Naive thymus-derived CD8-positive, alpha-beta T cell (primary cell): ENCODE measurements at regions not wholly inside any gene's neighbourhood (a gene's known extent, or its start where the extent isn't known, plus 50 kb on each side); places are given as distances from the start of the nearest gene placed in this dataset.

Experiments used
- ATAC-seq, 2 donors: fragments of 150-1000 bp; cut with Tn5 transposase in 1 of 2; sonication (Bioruptor Pico), chemical (Tn5 transposase) in 1 of 2; 1 replicate in 1 of 2; 2 replicates in 1 of 2; pipeline ENCODE4 v1.10.0; 2021; ENCODE audit warnings: mild to moderate bottlenecking in 2 of 2, moderate library complexity in 2 of 2
- POLR2A ChIA-PET: fragments of 350-600 bp; sonication (Branson Sonifier 250); formaldehyde crosslinking; loops from one replicate; lab custom pipeline; 2021; ENCODE audit warnings: antibody characterized with exemption; lab: Charles Lee
- DNase-seq, 10 donors: peaks; one replicate each; pipeline versions ENCODE4 v3.0.0 to v3.0.0-alpha.2; 2020 to 2022
- H3K27ac Mint-ChIP-seq, 10 donors: one replicate each; pipeline ENCODE4 v1.8.0; 2020 to 2022; ENCODE audit warnings: mild to moderate bottlenecking in 10 of 10, mixed read lengths in 10 of 10, moderate library complexity in 4 of 10, inconsistent platforms in 1 of 10
- H3K27me3 Mint-ChIP-seq, 5 donors: one replicate each; pipeline ENCODE4 v1.8.0; 2021 to 2022; ENCODE audit warnings: mixed read lengths in 5 of 5
- H3K36me3 Mint-ChIP-seq, 3 donors: one replicate each; pipeline ENCODE4 v1.8.0; 2020 to 2022; ENCODE audit warnings: mixed read lengths in 3 of 3, mild to moderate bottlenecking in 2 of 3, inconsistent platforms in 1 of 3
- H3K4me1 Mint-ChIP-seq, 4 donors: one replicate each; pipeline ENCODE4 v1.8.0; 2021 to 2022; ENCODE audit warnings: mixed read lengths in 4 of 4
- H3K4me3 Mint-ChIP-seq, 10 donors: one replicate each; pipeline ENCODE4 v1.8.0; 2020 to 2022; ENCODE audit warnings: mild to moderate bottlenecking in 10 of 10, mixed read lengths in 10 of 10, moderate library complexity in 6 of 10, inconsistent platforms in 1 of 10
- H3K9me3 Mint-ChIP-seq, 9 donors: one replicate each; pipeline ENCODE4 v1.8.0; 2020 to 2022; ENCODE audit warnings: mixed read lengths in 9 of 9, mild to moderate bottlenecking in 3 of 9, inconsistent platforms in 1 of 9, moderate library complexity in 1 of 9

GRCh38 chr7:106356-106755 lies 86.0 kb upstream of the FAM20C start:
- no peak for DNase-seq
- Mint-ChIP-seq H3K4me3 (no peak overlapping the region), H3K27ac (no peak overlapping the region), H3K36me3 (peaks cover 0 to 5% (median 0%) of the 10 kb centered on the region in 3 donors), H3K4me1 (peaks cover 4 to 11% (median 6%) of the 10 kb centered on the region in 4 donors), H3K9me3 (peaks cover 0 to 4% (median 2%) of the 10 kb centered on the region in 9 donors), H3K27me3 (peaks cover 19 to 27% (median 20%) of the 10 kb centered on the region in 5 donors)
- POLR2A ChIA-PET: no interaction called here
- no peak for ATAC-seq

- H3K9me3 Mint-ChIP-seq: peaks cover 0 to 11% (median 6%) of the 10 kb centered on the region in 9 donors
- peaks cover 20 to 30% (median 23%) of the 10 kb centered on the region in 5 donors for H3K27me3 Mint-ChIP-seq
- peaks cover 0 to 12% (median 2%) of the 10 kb centered on the region in 3 donors for H3K36me3 Mint-ChIP-seq
- no peak overlapping the region for H3K4me3 Mint-ChIP-seq
- DNase-seq: no peak
- no peak for ATAC-seq
- POLR2A ChIA-PET: no interaction called here
- H3K4me1 Mint-ChIP-seq: peaks cover 4 to 11% (median 6%) of the 10 kb centered on the region in 4 donors
- H3K27ac Mint-ChIP-seq: no peak overlapping the region
These were observed 85.1 kb upstream of the FAM20C start for GRCh38 chr7:107233-107632.

- H3K9me3 Mint-ChIP-seq: peaks cover 5 to 18% (median 10%) of the 10 kb centered on the region in 9 donors
- H3K27ac Mint-ChIP-seq: no peak overlapping the region
- peaks cover 0 to 18% (median 6%) of the 10 kb centered on the region in 3 donors for H3K36me3 Mint-ChIP-seq
- peaks cover 24 to 32% (median 30%) of the 10 kb centered on the region in 5 donors for H3K27me3 Mint-ChIP-seq
- POLR2A ChIA-PET: no interaction called here
- DNase-seq (no peak), ATAC-seq (no peak)
- no peak overlapping the region for H3K4me3 Mint-ChIP-seq
- peaks cover 0 to 5% (median 3%) of the 10 kb centered on the region in 4 donors for H3K4me1 Mint-ChIP-seq
These were observed 84.5 kb upstream of the FAM20C start for GRCh38 chr7:107907-108306.

- H3K27me3 Mint-ChIP-seq: peaks cover 32 to 42% (median 37%) of the 10 kb centered on the region in 5 donors
- peaks cover 0 to 30% (median 18%) of the 10 kb centered on the region in 3 donors for H3K36me3 Mint-ChIP-seq
- no peak overlapping the region for H3K27ac Mint-ChIP-seq
- H3K4me1 Mint-ChIP-seq: peaks cover 0 to 4% (median 3%) of the 10 kb centered on the region in 4 donors
- ATAC-seq (no peak), DNase-seq (no peak)
- POLR2A ChIA-PET: no interaction called here
- peaks cover 14 to 30% (median 19%) of the 10 kb centered on the region in 9 donors for H3K9me3 Mint-ChIP-seq
- H3K4me3 Mint-ChIP-seq: no peak overlapping the region
These were observed 83.3 kb upstream of the FAM20C start for GRCh38 chr7:109094-109493.

GRCh38 chr7:109898-110556 lies 82.3 kb upstream of the FAM20C start:
- DNase-seq (no peak), ATAC-seq (no peak)
- H3K9me3 Mint-ChIP-seq: peaks cover 17 to 37% (median 25%) of the 10 kb centered on the region in 9 donors
- peaks cover 0 to 3% (median under 1%) of the 10 kb centered on the region in 4 donors for H3K4me1 Mint-ChIP-seq
- POLR2A ChIA-PET: no interaction called here
- peak overlapping the region in 1 of 10 donors; percentile 42 for H3K27ac Mint-ChIP-seq
- H3K4me3 Mint-ChIP-seq: no peak overlapping the region
- peaks cover 0 to 38% (median 18%) of the 10 kb centered on the region in 3 donors for H3K36me3 Mint-ChIP-seq
- peaks cover 38 to 51% (median 42%) of the 10 kb centered on the region in 5 donors for H3K27me3 Mint-ChIP-seq

- Mint-ChIP-seq H3K4me3 (no peak overlapping the region), H3K27ac (no peak overlapping the region), H3K9me3 (peaks cover 17 to 37% (median 25%) of the 10 kb centered on the region in 9 donors), H3K4me1 (peaks cover 0 to 3% (median 0%) of the 10 kb centered on the region in 4 donors), H3K27me3 (peaks cover 39 to 57% (median 44%) of the 10 kb centered on the region in 5 donors), H3K36me3 (peaks cover 0 to 38% (median 18%) of the 10 kb centered on the region in 3 donors)
- ATAC-seq (no peak), DNase-seq (no peak)
- POLR2A ChIA-PET: no interaction called here
These were observed 81.7 kb upstream of the FAM20C start for GRCh38 chr7:110557-111232.

GRCh38 chr7:111591-111990 lies 80.8 kb upstream of the FAM20C start:
- POLR2A ChIA-PET: no interaction called here
- peaks cover 0 to 38% (median 18%) of the 10 kb centered on the region in 3 donors for H3K36me3 Mint-ChIP-seq
- peaks cover 0 to 3% (median 0%) of the 10 kb centered on the region in 4 donors for H3K4me1 Mint-ChIP-seq
- H3K27me3 Mint-ChIP-seq: peaks cover 38 to 66% (median 48%) of the 10 kb centered on the region in 5 donors
- DNase-seq (no peak), ATAC-seq (no peak)
- peaks cover 17 to 37% (median 25%) of the 10 kb centered on the region in 9 donors for H3K9me3 Mint-ChIP-seq
- H3K27ac Mint-ChIP-seq: no peak overlapping the region
- no peak overlapping the region for H3K4me3 Mint-ChIP-seq

- ATAC-seq (no peak), DNase-seq (no peak)
- POLR2A ChIA-PET: no interaction called here
- peaks cover 0 to 38% (median 18%) of the 10 kb centered on the region in 3 donors for H3K36me3 Mint-ChIP-seq
- no peak overlapping the region for H3K27ac Mint-ChIP-seq
- H3K4me3 Mint-ChIP-seq: no peak overlapping the region
- peaks cover 17 to 37% (median 25%) of the 10 kb centered on the region in 9 donors for H3K9me3 Mint-ChIP-seq
- peaks cover 0 to 3% (median 0%) of the 10 kb centered on the region in 4 donors for H3K4me1 Mint-ChIP-seq
- peaks cover 39 to 72% (median 44%) of the 10 kb centered on the region in 5 donors for H3K27me3 Mint-ChIP-seq
These were observed 79.5 kb upstream of the FAM20C start for GRCh38 chr7:112881-113280.

- H3K9me3 Mint-ChIP-seq: peaks cover 17 to 37% (median 25%) of the 10 kb centered on the region in 9 donors
- H3K4me1 Mint-ChIP-seq: peaks cover 0 to 6% (median 3%) of the 10 kb centered on the region in 4 donors
- peaks cover 0 to 38% (median 18%) of the 10 kb centered on the region in 3 donors for H3K36me3 Mint-ChIP-seq
- H3K27ac Mint-ChIP-seq: no peak overlapping the region
- peaks cover 37 to 74% (median 51%) of the 10 kb centered on the region in 5 donors for H3K27me3 Mint-ChIP-seq
- H3K4me3 Mint-ChIP-seq: no peak overlapping the region
- no peak for DNase-seq
- POLR2A ChIA-PET: no interaction called here
- no peak for ATAC-seq
These were observed 77.0 kb upstream of the FAM20C start for GRCh38 chr7:115274-115911.

GRCh38 chr7:116188-116981 lies 76.0 kb upstream of the FAM20C start:
- H3K27ac Mint-ChIP-seq: no peak overlapping the region
- no peak overlapping the region for H3K4me3 Mint-ChIP-seq
- POLR2A ChIA-PET: no interaction called here

GRCh38 chr7:117836-118614 lies 74.3 kb upstream of the FAM20C start:
- peaks cover 0 to 18% (median 11%) of the 10 kb centered on the region in 3 donors for H3K36me3 Mint-ChIP-seq
- no peak for DNase-seq
- peaks cover 0 to 6% (median 2%) of the 10 kb centered on the region in 4 donors for H3K4me1 Mint-ChIP-seq
- H3K9me3 Mint-ChIP-seq: peaks cover 6 to 19% (median 14%) of the 10 kb centered on the region in 9 donors
- POLR2A ChIA-PET: no interaction called here
- peaks cover 22 to 55% (median 41%) of the 10 kb centered on the region in 5 donors for H3K27me3 Mint-ChIP-seq
- no peak for ATAC-seq
- no peak overlapping the region for H3K4me3 Mint-ChIP-seq
- peak overlapping the region in 1 of 10 donors; percentile 65 for H3K27ac Mint-ChIP-seq

More at GRCh38 chr7:116188-116981, 76.0 kb upstream of the FAM20C start:
- Mint-ChIP-seq H3K9me3 (peaks cover 16 to 36% (median 22%) of the 10 kb centered on the region in 9 donors), H3K27me3 (peaks cover 31 to 65% (median 45%) of the 10 kb centered on the region in 5 donors), H3K36me3 (peaks cover 0 to 33% (median 18%) of the 10 kb centered on the region in 3 donors), H3K4me1 (peaks cover 0 to 6% (median 2%) of the 10 kb centered on the region in 4 donors)
- DNase-seq: no peak
- ATAC-seq: no peak
